ENCODE measurements at regions not wholly inside any gene's neighbourhood (a gene's known extent, or its start where the extent isn't known, plus 50 kb on each side); places are given as distances from the start of the nearest gene placed in this dataset.
"Not testable (repeated sequence)": the region's sequence is repeated elsewhere in the genome, so short reads cannot be mapped to it uniquely, and the experiment has no call there.

GRCh38 chr3:8313560-8314267 lies 187.9 kb upstream of the LMCD1 start:
- DNase-seq, result no peak
- intact Hi-C loops (cut with DNase I), result no loop called here
- no peak for FAIRE-seq

GRCh38 chr3:8315526-8315925 lies 186.1 kb upstream of the LMCD1 start:
- DNase-seq; H3K9ac ChIP-seq (ENCODE audit: low read length in 3 of 3); H3K36me3 ChIP-seq (ENCODE audit: control insufficient read depth in 2 of 3, insufficient read depth in 3 of 3, low read length in 3 of 3); FAIRE-seq; H3K9me3 ChIP-seq (ENCODE audit: control insufficient read depth in 2 of 3, insufficient read depth in 1 of 3, low read length in 3 of 3); H3K4me1 ChIP-seq (ENCODE audit: control insufficient read depth in 2 of 3, insufficient read depth in 2 of 3, low read depth in 1 of 3, low read length in 3 of 3); intact Hi-C loops (cut with DNase I); H3K4me3 ChIP-seq (ENCODE audit: low read length in 3 of 3); H3K27ac ChIP-seq (ENCODE audit: low read depth in 2 of 2, low read length in 2 of 2); H3K27me3 ChIP-seq (ENCODE audit: control insufficient read depth, insufficient read depth, low read length): not testable (repeated sequence)

More at GRCh38 chr3:8313560-8314267, 187.9 kb upstream of the LMCD1 start:
- no peaks in the 10 kb centered on the region for H3K36me3 ChIP-seq (ENCODE audit: control insufficient read depth in 2 of 3, insufficient read depth in 3 of 3, low read length in 3 of 3)
- H3K27ac ChIP-seq (ENCODE audit: low read depth in 2 of 2, low read length in 2 of 2), result no peak overlapping the region
- no peak for TF ChIP-seq CTCF (IDR thresholded peaks at IDR 0.05; ENCODE audit: borderline replicate concordance, extremely low read depth, insufficient read depth)
- no peaks in the 10 kb centered on the region for H3K27me3 ChIP-seq (ENCODE audit: control insufficient read depth, insufficient read depth, low read length)
- peaks cover 0 to 3% (median 0%) of the 10 kb centered on the region in 3 donors for H3K9me3 ChIP-seq (ENCODE audit: control insufficient read depth in 2 of 3, insufficient read depth in 1 of 3, low read length in 3 of 3)
- H3K4me1 ChIP-seq (ENCODE audit: control insufficient read depth in 2 of 3, insufficient read depth in 2 of 3, low read depth in 1 of 3, low read length in 3 of 3), result no peaks in the 10 kb centered on the region
- no peak overlapping the region for H3K4me3 ChIP-seq (ENCODE audit: low read length in 3 of 3)
- H3K9ac ChIP-seq (ENCODE audit: low read length in 3 of 3), result no peak overlapping the region

- DNase-seq (no peak), FAIRE-seq (no peak)
- intact Hi-C loops (cut with DNase I), result no loop called here
- Histone ChIP-seq H3K9me3 (ENCODE audit: control insufficient read depth in 2 of 3, insufficient read depth in 1 of 3, low read length in 3 of 3) (no peaks in the 10 kb centered on the region), H3K27me3 (ENCODE audit: control insufficient read depth, insufficient read depth, low read length) (no peaks in the 10 kb centered on the region), H3K4me3 (ENCODE audit: low read length in 3 of 3) (no peak overlapping the region), H3K27ac (ENCODE audit: low read depth in 2 of 2, low read length in 2 of 2) (no peak overlapping the region), H3K4me1 (ENCODE audit: control insufficient read depth in 2 of 3, insufficient read depth in 2 of 3, low read depth in 1 of 3, low read length in 3 of 3) (no peaks in the 10 kb centered on the region), H3K36me3 (ENCODE audit: control insufficient read depth in 2 of 3, insufficient read depth in 3 of 3, low read length in 3 of 3) (no peaks in the 10 kb centered on the region), H3K9ac (ENCODE audit: low read length in 3 of 3) (no peak overlapping the region)
- no peak for TF ChIP-seq CTCF (IDR thresholded peaks at IDR 0.05; ENCODE audit: borderline replicate concordance, extremely low read depth, insufficient read depth)
Measured at GRCh38 chr3:8317661-8318649, 183.7 kb upstream of the LMCD1 start.

All from kidney (tissue), 13 donors.